Ureter (tissue), 1 donor: ENCODE measurements at regions not wholly inside any gene's neighbourhood (a gene's known extent, or its start where the extent isn't known, plus 50 kb on each side); places are given as distances from the start of the nearest gene placed in this dataset.
"Not testable (repeated sequence)": the region's sequence is repeated elsewhere in the genome, so short reads cannot be mapped to it uniquely, and the experiment has no call there.

ENCODE experiments used
- DNase-seq: peaks from one replicate; pipeline ENCODE4 v3.0.0-alpha.2; 2020; ENCODE audit warnings: low spot score
- donor health status: DM: yes; HTN: yes; CAD: no.

GRCh38 chr10:23493711-23494110 is 54.8 kb downstream of the OTUD1 start:
- no peak for DNase-seq

- DNase-seq: no peak
These were observed 57.9 kb downstream of the OTUD1 start for GRCh38 chr10:23496727-23497126.

DNA sequence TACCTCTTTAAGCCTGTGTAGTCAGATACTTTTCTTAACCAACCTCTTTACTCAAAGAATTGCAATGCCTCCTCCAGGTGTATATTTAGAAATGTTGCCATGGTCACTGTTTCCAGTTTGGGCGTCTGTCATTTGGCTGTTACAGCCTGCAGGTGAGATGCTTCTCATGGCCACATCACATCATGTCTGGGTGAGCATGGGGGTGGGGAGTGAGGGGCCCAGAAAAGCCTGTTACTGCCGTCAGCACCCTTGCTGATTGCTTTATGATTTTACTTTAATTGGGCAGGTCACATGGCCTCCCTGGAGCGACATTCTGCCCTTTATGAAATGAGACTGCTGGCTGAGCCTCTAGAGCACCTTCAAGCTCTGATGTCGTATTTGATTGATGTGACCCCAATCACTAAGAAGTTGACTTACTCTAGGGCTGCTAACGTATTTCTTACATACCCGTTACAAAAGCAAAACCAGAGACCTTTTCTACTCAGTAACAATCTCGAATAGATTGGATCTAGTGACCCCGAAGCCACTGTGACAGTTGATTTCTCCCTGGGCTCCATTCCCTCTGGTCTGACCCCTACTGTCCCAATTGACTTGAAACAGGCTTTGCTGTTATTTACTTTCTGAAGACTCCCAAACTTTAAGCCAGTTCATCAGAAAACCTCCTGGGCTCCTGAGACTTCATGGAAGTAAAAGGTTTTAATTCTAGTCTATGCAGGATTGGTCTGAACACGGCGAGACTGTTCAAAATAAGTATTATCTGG is 60.7 kb downstream of the OTUD1 start:
- no peak for DNase-seq

DNA sequence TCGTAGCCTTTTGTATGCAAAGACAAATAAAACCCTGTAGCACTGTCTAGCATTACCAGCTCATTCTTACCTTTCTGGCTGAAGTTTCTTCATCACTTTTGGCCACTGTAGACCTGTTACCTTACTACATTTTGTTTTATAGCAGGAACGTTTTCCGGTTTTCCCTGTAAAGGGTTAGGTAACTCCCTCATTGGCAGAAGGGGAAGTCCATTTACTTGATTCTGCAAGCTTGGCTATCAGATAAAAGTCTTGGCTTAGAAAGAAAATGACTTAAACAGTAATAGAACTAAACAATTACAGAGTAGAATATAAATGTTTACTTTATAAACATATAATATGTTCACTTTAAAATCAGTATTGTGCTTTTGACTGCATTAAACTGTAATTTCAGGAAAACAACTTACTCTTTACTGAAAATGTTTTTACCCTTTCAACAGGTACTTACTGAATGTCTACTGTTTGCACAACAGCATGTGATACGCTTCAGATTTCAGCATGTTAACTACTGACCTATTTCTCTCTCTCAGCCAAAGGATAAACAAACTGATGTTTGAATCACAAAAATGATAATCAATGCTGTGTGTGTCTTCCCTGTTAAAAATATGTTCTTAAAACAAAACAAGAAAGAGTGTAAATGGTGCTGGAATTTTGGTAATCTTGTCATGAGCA is 67.1 kb downstream of the OTUD1 start:
- no peak for DNase-seq

GRCh38 chr10:23512355-23513058 is 73.6 kb downstream of the OTUD1 start:
- no peak for DNase-seq

DNA sequence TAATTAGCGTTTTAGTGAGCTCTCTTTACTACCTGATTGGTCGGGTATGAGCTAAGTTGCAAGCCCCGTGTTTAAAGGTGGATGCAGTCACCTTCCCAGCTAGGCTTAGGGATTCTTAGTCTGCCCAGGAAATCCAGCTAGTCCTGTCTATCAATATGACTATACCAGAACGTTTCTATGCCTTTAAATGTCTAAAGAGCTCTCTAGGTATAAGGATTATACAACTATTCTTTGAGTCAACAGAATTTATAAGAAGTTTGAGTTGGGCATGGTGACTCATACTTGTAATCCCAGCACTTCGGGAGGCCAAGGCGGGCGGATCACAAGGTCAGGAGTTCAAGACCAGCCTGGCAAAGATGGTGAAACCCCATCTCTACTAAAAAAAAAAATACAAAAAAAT is 74.7 kb downstream of the OTUD1 start:
- not testable (repeated sequence) for DNase-seq

GRCh38 chr10:23514321-23514720 is 75.4 kb downstream of the OTUD1 start:
- no peak for DNase-seq

DNA sequence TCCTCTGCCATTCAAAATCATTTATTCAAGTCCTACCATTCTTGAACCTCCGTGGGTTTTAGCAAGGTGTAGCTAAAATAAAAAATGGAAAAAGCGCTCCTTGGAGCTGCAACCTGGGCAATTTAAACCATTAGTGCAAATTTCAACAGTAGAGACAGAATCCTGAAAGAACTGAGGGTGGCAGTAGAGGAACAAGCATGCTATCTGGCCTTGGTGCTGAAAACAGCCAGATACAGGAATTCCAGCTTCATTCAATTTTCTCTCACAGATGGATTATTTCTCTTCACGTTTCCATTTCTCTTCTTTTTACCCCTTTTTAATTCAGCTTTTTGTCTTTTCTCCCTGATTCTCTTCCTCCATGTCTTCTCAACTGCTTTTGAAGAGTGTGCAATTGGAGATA is 77.7 kb downstream of the OTUD1 start:
- DNase-seq: no peak

DNA sequence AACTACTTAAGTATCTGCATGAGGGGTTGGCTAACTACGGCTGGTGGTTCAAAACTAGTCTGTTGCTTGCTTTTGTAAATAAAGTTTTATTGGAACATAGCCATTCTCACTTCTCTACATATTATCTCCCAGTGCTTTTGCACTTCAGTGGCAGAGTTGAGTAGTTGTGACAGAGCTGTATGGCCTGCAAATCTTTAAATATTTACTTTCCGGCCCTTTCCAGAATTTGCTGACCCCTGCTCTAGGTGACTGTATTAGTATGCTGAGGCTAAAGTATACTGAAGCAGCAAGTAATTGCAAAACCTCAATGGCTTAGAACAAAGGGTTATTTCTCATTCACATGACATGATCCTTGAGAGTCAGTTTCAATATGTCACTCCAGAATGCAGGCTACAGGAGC is 78.3 kb downstream of the OTUD1 start:
- no peak for DNase-seq

DNA sequence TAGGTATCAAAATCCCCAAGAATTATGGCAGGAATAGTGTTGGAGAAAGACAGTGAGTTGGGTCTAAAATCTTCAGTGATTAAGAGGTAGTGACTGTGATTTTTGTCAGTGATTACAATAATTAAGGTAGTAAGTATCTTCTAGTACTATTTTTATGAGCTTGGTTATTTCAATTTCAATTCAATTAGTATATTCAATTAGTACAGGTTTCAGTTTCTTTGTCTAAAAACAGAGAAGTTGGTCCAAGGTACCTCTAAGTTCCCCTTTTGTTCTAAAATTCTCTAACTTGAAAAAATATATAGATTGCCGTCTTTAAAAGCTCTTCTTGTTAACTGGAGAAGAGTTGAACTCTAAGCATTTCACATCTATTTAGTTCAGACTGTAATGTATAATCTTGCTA is 82.9 kb downstream of the OTUD1 start:
- no peak for DNase-seq

DNA sequence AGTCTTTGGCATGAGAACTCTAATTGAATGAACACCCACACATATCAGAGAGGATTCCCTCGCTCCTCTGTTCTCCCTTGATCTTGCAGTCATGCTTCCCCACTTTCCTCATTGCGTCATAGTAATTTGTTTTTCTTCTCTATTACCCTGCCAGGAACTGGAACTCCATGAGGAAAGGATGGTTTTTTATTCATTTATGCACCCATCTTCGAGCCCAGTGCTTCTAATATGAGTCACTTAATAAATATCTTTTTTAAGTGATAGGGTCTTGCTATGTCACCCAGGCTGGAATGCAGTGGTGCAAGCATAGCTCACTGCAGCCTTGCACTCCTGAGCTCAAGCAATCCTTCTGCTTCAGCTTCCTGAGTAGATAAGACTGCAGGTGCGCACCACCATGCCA is 83.5 kb downstream of the OTUD1 start:
- no peak for DNase-seq

DNA sequence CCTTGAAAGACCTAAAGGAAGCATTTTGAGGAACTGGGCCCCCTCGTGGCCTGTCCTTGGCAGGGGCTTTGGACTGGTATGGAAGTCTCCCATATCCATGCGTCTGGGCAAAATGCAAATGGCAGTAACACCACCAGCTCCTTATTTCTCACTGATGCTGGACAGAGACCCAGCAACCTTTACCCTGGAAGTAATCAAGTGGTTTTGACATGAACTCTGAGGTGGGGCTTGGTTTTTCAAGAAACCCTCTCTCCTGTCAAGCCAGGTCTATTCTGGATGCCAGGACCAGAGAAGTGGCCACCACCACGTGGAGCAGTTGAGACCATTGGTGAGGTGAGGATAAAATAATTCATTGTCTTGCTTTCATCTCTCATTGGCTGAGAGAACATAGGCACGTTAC is 84.4 kb downstream of the OTUD1 start:
- DNase-seq: no peak

DNA sequence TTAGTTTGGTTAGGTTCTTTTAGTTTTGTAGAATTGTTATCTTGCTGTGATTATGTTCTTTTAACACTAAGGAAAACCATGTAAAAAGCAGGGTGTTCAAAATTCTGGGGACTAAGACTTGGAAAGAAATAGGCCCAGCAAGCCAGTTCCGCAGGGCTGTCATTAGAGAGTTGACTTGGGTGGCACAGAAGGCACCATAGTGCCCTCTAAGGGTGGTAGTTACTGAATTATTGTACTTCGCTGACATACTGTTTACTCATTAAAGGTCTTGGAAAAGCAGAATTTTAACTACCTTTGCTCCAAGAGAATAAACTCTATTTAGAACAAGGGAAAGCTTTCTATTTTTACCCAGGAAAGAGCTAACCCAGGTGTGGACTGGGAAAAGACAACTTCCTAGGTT is 86.5 kb downstream of the OTUD1 start:
- DNase-seq: no peak

GRCh38 chr10:23528419-23528818 is 89.5 kb downstream of the OTUD1 start:
- no peak for DNase-seq

- no peak for DNase-seq
These were observed 90.8 kb downstream of the OTUD1 start for GRCh38 chr10:23529625-23530024.

DNA sequence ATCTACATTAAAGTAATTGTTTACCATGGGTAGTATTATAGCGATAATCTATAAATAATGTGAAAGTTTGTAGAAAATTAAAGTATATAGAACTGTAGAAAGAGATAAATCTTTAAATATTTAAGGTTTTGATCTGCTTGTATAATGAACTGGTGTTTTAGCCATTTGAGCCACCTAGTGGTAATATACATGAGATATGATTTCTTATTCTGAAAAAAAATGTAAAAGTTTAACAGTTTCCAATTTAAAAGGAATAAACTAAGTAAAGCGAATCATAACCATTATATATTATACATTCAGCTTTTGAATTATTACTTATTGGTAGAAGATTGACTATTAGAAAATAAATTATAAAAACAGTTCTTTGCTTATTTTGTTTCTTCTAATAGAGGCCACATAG is 91.2 kb downstream of the OTUD1 start:
- no peak for DNase-seq

DNA sequence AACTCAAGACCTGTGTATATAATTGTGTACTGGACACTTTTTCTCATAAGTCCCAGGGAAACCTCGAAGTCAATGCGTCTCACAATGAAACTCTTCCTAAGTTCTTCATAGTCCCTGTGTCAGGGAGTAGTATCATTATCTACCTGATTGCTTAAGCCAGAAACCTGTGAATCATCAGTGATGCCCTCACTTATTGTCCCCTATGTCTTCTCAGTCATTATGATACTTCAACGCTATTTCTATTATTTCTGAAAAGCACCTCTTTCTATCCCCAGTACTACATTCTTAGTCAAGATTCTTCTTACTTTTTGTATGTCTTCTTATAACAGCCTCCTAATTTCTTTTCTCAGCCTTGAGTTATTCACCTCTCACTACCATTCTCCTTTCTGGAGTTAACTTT is 94.3 kb downstream of the OTUD1 start:
- no peak for DNase-seq

DNA sequence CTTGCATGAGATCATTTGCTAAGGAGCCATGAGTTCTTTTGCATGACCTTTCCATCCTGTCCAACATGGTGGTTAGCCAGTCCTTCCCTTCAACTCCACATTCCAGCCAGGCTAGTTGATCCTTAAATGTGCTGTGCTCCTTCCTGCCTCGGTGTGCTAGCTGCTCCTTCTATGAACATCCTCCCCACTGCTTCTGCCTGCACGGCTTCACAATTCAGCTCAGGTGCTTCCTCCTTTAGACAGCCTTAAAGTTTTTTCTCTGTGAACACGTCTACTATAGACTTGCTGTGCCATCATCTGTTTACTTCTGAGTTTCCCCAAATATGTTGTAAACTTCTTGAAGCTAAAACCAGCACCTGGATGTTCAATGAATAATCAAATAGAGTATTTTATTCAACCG is 95.5 kb downstream of the OTUD1 start:
- no peak for DNase-seq

- DNase-seq: no peak
These were observed 95.9 kb downstream of the OTUD1 start for GRCh38 chr10:23534761-23535160.

GRCh38 chr10:23535381-23535780 is 96.5 kb downstream of the OTUD1 start:
- DNase-seq: no peak

- DNase-seq: no peak
These were observed 100.1 kb downstream of the OTUD1 start for GRCh38 chr10:23538968-23539367.

DNA sequence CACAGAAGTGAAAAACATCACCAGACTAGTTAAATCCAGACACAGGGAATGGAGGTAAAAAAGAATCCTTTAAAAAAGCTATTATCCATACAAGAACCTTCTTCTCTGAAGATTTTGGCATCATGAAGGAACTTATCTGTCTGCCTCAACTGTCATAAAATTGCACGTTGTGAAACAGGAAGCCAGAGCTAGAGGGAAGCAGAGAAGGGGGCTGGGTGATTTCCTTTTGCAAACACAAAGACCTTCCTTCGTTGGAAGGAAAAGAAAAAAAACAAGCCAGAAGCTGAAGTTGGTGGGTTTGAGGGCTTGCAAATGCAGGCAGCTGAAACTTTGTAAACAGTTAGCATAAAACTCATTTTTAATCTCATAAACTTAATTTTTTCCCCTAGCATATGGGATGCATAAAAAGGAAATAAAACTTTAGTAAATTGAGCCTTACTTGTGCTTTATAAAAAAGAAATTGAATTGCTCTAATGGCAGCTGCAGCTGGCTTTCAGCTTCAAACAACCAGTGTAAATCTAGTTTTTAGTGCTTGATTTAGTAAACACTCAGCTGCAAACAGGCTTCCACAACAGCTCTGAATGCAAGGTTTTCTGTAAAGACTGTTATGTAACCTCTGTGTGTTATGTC is 101.6 kb downstream of the OTUD1 start:
- DNase-seq: no peak
